H9 (cell line): ENCODE measurements at regions not wholly inside any gene's neighbourhood (a gene's known extent, or its start where the extent isn't known, plus 50 kb on each side); places are given as distances from the start of the nearest gene placed in this dataset.

Experiments
- DNase-seq: peaks from one replicate; pipeline ENCODE4 v3.0.0-alpha.2; 2017
- H2AFZ ChIP-seq: one replicate; pipeline ENCODE4 v1.6.1; 2013; ENCODE audit warnings: mild to moderate bottlenecking, low read length, control low read depth, moderate library complexity
- H2AK5ac ChIP-seq: 2 replicates; pipeline ENCODE4 v1.6.1; 2013; ENCODE audit warnings: low read length, control low read depth, mixed read lengths; ENCODE audit not compliant: insufficient read length
- H2BK120ac ChIP-seq: one replicate; pipeline ENCODE4 v1.6.1; 2013; ENCODE audit warnings: low read depth, mild to moderate bottlenecking, low read length, control low read depth, inconsistent platforms; ENCODE audit not compliant: poor library complexity, severe bottlenecking
- H2BK12ac ChIP-seq: 2 replicates; pipeline ENCODE4 v1.6.1; 2013; ENCODE audit warnings: low read length, control low read depth, mixed read lengths, low read depth; ENCODE audit not compliant: insufficient read length
- H2BK15ac ChIP-seq: 2 replicates; pipeline ENCODE4 v1.6.1; 2013; ENCODE audit warnings: low read depth, low read length, control low read depth
- H2BK20ac ChIP-seq: one replicate; pipeline ENCODE4 v1.6.1; 2013; ENCODE audit warnings: low read depth, mild to moderate bottlenecking, low read length, control low read depth, inconsistent platforms; ENCODE audit not compliant: poor library complexity, severe bottlenecking
- H2BK5ac ChIP-seq: 2 replicates; pipeline ENCODE4 v1.6.1; 2013; ENCODE audit warnings: low read length, control low read depth, mixed read lengths; ENCODE audit not compliant: insufficient read length
- H3K14ac ChIP-seq: 2 replicates; pipeline ENCODE4 v1.6.1; 2013; ENCODE audit warnings: low read length, control low read depth; ENCODE audit not compliant: insufficient read depth
- H3K18ac ChIP-seq: 2 replicates; pipeline ENCODE4 v1.6.1; 2013; ENCODE audit warnings: low read depth, mild to moderate bottlenecking, mixed read lengths, low read length, control low read depth; ENCODE audit not compliant: insufficient read length
- H3K23ac ChIP-seq: 2 replicates; pipeline ENCODE4 v1.6.1; 2013; ENCODE audit warnings: low read length, control low read depth, mixed read lengths, low read depth; ENCODE audit not compliant: insufficient read length
- H3K23me2 ChIP-seq: 2 replicates; pipeline ENCODE4 v1.6.1; 2013; ENCODE audit warnings: low read depth, mild to moderate bottlenecking, mixed read lengths, low read length, control low read depth; ENCODE audit not compliant: insufficient read length, poor library complexity, severe bottlenecking
- H3K27ac ChIP-seq: 2 replicates; pipeline ENCODE4 v1.5.1; 2013; ENCODE audit warnings: low read length, control low read depth, mixed read lengths, low read depth; ENCODE audit not compliant: insufficient read length
- H3K27me3 ChIP-seq: 2 replicates; pipeline ENCODE4 v1.6.1; 2013; ENCODE audit warnings: low read length, control low read depth, inconsistent platforms; ENCODE audit not compliant: insufficient read depth
- H3K4ac ChIP-seq: 2 replicates; pipeline ENCODE4 v1.6.1; 2013; ENCODE audit warnings: low read depth, mild to moderate bottlenecking, control low read depth, inconsistent platforms, low read length, moderate library complexity
- H3K4me1 ChIP-seq: 2 replicates; pipeline ENCODE4 v1.6.1; 2013; ENCODE audit warnings: low read length, control low read depth, inconsistent platforms; ENCODE audit not compliant: insufficient read depth
- H3K4me2 ChIP-seq: 2 replicates; pipeline ENCODE4 v1.6.1; 2013; ENCODE audit warnings: low read length, control low read depth, mixed read lengths; ENCODE audit not compliant: insufficient read length, insufficient read depth
- H3K56ac ChIP-seq: 2 replicates; pipeline ENCODE4 v1.6.1; 2013; ENCODE audit warnings: low read depth, mild to moderate bottlenecking, mixed read lengths, low read length, control low read depth; ENCODE audit not compliant: insufficient read length
- H3K79me1 ChIP-seq: 2 replicates; pipeline ENCODE4 v1.6.1; 2013; ENCODE audit warnings: low read depth, mild to moderate bottlenecking, moderate library complexity, low read length, control low read depth, inconsistent platforms; ENCODE audit not compliant: insufficient read depth, poor library complexity, severe bottlenecking
- H3K79me2 ChIP-seq: 2 replicates; pipeline ENCODE4 v1.6.1; 2013; ENCODE audit warnings: low read length, control low read depth, inconsistent platforms; ENCODE audit not compliant: insufficient read depth
- H3K9ac ChIP-seq: 2 replicates; pipeline ENCODE4 v1.6.1; 2013; ENCODE audit warnings: low read length, control low read depth, mixed read lengths; ENCODE audit not compliant: insufficient read length; ENCODE audit errors: extremely low read depth
- H3K9me3 ChIP-seq: one replicate; pipeline ENCODE4 v1.6.1; 2013; ENCODE audit warnings: low read depth, low read length, inconsistent platforms; ENCODE audit not compliant: control insufficient read depth
- H3T11ph ChIP-seq: one replicate; pipeline ENCODE4 v1.6.1; 2013; ENCODE audit warnings: mild to moderate bottlenecking, low read length, control low read depth, inconsistent platforms
- H4K20me1 ChIP-seq: one replicate; pipeline ENCODE4 v1.6.1; 2013; ENCODE audit not compliant: control insufficient read depth, insufficient read length, insufficient read depth
- H4K5ac ChIP-seq: 2 replicates; pipeline ENCODE4 v1.6.1; 2013; ENCODE audit warnings: low read depth, mild to moderate bottlenecking, mixed read lengths, low read length, control low read depth; ENCODE audit not compliant: insufficient read length
- H4K8ac ChIP-seq: replicated peaks from 2 replicates; pipeline ENCODE4 v1.6.1; 2013; ENCODE audit warnings: low read length, control low read depth, mixed read lengths, low read depth; ENCODE audit not compliant: insufficient read length
- H4K91ac ChIP-seq: 2 replicates; pipeline ENCODE4 v1.6.1; 2013; ENCODE audit warnings: low read depth, mild to moderate bottlenecking, moderate library complexity, mixed read lengths, low read length, control low read depth; ENCODE audit not compliant: insufficient read length
- H3K27ac Mint-ChIP-seq, 3 experiments: 2 replicates in 2 of 3; 3 replicates in 1 of 3; pipeline ENCODE4 v1.8.0; 2020 to 2021; ENCODE audit warnings: mixed read lengths in 3 of 3, mild to moderate bottlenecking in 1 of 3, moderate library complexity in 1 of 3
- H3K27me3 Mint-ChIP-seq: 2 replicates; pipeline ENCODE4 v1.8.0; 2021; ENCODE audit warnings: low read depth, mild to moderate bottlenecking, moderate library complexity, mixed read lengths
- H3K36me3 Mint-ChIP-seq, 3 experiments: 2 replicates in 2 of 3; 3 replicates in 1 of 3; pipeline ENCODE4 v1.8.0; 2020 to 2021; ENCODE audit warnings: low read depth in 3 of 3, mixed read lengths in 3 of 3; ENCODE audit not compliant: insufficient read depth in 1 of 3
- H3K4me1 Mint-ChIP-seq, 2 experiments: 2 replicates each; pipeline ENCODE4 v1.8.0; 2020; ENCODE audit warnings: mixed read lengths in 2 of 2
- H3K4me3 Mint-ChIP-seq, 2 experiments: 2 replicates in 1 of 2; 3 replicates in 1 of 2; pipeline ENCODE4 v1.8.0; 2020 to 2021; ENCODE audit warnings: mild to moderate bottlenecking in 2 of 2, mixed read lengths in 2 of 2, moderate library complexity in 1 of 2
- H3K9me3 Mint-ChIP-seq, 2 experiments: 2 replicates in 1 of 2; 3 replicates in 1 of 2; pipeline ENCODE4 v1.8.0; 2020; ENCODE audit warnings: mild to moderate bottlenecking in 2 of 2, mixed read lengths in 2 of 2, moderate library complexity in 1 of 2
- WGBS: extraction: QIAGEN DNeasy Blood & Tissue Kit; methylation state at CpG from one replicate; pipeline ENCODE4 v1.1.7; 2013; ENCODE audit warnings: missing lambda C conversion rate, low lambda C conversion rate, mixed read lengths; ENCODE audit not compliant: insufficient read length; ENCODE audit errors: extremely low coverage; 5-methylcytosine and 5-hydroxymethylcytosine counted together
- TF ChIP-seq, protein P1 (sequence below): fragments of 200-600 bp; sonication (generic); conservative IDR thresholded peaks from 3 replicates; pipeline ENCODE4 v1.8.0; 2021; ENCODE audit warnings: antibody characterized with exemption, mild to moderate bottlenecking

DNA sequence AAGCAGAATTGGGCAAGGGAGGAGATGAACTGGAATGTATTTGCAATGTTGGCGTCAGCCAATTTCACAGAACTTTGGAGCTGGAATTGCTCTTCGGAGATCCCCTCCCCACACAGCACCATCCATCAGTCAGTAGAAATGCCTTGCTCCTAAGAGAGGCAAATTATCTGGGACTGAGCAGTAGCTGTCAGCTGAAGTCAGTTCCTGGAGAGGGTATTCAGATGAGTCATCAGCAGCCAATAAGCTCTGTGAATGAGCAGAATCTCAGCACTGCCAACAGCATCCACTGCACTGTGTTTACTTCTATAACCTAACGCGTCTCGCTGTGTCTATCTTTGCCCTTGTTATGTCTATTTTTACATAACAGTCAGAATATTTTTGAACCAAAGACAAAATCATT is 213.7 kb downstream of the SLITRK5 start:
- H4K91ac ChIP-seq: no peak overlapping the region
- H2BK15ac ChIP-seq: no peak overlapping the region
- H2BK20ac ChIP-seq: no peak overlapping the region
- H3K4me1 ChIP-seq: no peaks in the 10 kb centered on the region
- H3K27me3 Mint-ChIP-seq: no peaks in the 10 kb centered on the region
- no peak overlapping the region for H3K4me2 ChIP-seq
- H2AK5ac ChIP-seq: no peak overlapping the region
- H3K4me3 Mint-ChIP-seq: no peak overlapping the region
- H3K9ac ChIP-seq: no peak overlapping the region
- no CpG with 5 or more reads among the region's 5 CpGs for WGBS
- peak; percentile 39 for DNase-seq
- H3K56ac ChIP-seq: no peak overlapping the region
- H3K18ac ChIP-seq: no peak overlapping the region
- no peak overlapping the region for H3K27ac ChIP-seq
- no peaks in the 10 kb centered on the region for H3K23me2 ChIP-seq
- no peak overlapping the region for H2BK12ac ChIP-seq
- TF ChIP-seq, protein P1, sequence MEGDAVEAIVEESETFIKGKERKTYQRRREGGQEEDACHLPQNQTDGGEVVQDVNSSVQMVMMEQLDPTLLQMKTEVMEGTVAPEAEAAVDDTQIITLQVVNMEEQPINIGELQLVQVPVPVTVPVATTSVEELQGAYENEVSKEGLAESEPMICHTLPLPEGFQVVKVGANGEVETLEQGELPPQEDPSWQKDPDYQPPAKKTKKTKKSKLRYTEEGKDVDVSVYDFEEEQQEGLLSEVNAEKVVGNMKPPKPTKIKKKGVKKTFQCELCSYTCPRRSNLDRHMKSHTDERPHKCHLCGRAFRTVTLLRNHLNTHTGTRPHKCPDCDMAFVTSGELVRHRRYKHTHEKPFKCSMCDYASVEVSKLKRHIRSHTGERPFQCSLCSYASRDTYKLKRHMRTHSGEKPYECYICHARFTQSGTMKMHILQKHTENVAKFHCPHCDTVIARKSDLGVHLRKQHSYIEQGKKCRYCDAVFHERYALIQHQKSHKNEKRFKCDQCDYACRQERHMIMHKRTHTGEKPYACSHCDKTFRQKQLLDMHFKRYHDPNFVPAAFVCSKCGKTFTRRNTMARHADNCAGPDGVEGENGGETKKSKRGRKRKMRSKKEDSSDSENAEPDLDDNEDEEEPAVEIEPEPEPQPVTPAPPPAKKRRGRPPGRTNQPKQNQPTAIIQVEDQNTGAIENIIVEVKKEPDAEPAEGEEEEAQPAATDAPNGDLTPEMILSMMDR: no peak
- no peaks in the 10 kb centered on the region for H3K9me3 ChIP-seq
- H3T11ph ChIP-seq: no peak overlapping the region
- H3K79me1 ChIP-seq: no peaks in the 10 kb centered on the region
- H3K27ac Mint-ChIP-seq: no peak overlapping the region
- no peak overlapping the region for H3K23ac ChIP-seq
- no peak overlapping the region for H2BK120ac ChIP-seq
- no peaks in the 10 kb centered on the region for H3K27me3 ChIP-seq
- no peak overlapping the region for H3K14ac ChIP-seq
- H4K8ac ChIP-seq: no peak overlapping the region
- H2AFZ ChIP-seq: no peak overlapping the region
- H3K4me1 Mint-ChIP-seq: peaks cover 6 to 9% of the 10 kb centered on the region in 2 experiments; a peak in 3 of 4 replicates
- no peaks in the 10 kb centered on the region for H3K79me2 ChIP-seq
- no peaks in the 10 kb centered on the region for H4K20me1 ChIP-seq
- H4K5ac ChIP-seq: no peak overlapping the region
- H3K36me3 Mint-ChIP-seq: no peaks in the 10 kb centered on the region
- no peaks in the 10 kb centered on the region for H3K9me3 Mint-ChIP-seq
- no peak overlapping the region for H3K4ac ChIP-seq
- no peak overlapping the region for H2BK5ac ChIP-seq
